GM23338 (cell line): ENCODE measurements at regions not wholly inside any gene's neighbourhood (a gene's known extent, or its start where the extent isn't known, plus 50 kb on each side); places are given as distances from the start of the nearest gene placed in this dataset.

Experiments
- ATAC-seq: fragments of 200-7000 bp; cut with Tn5 transposase; 3 replicates; pipeline ENCODE4 v1.9.1; 2020
- DNase-seq: peaks from one replicate; pipeline ENCODE4 v3.0.0-alpha.2; 2015; ENCODE audit warnings: low spot score
- H2AFZ ChIP-seq: fragments of 200-600 bp; sonication (generic); 2 replicates; pipeline ENCODE4 v1.8.0; 2016; ENCODE audit warnings: antibody characterized with exemption, mild to moderate bottlenecking, moderate library complexity
- H3F3A ChIP-seq: fragments of 200-600 bp; sonication (generic); replicated peaks from 2 replicates; pipeline ENCODE4 v1.8.0; 2017; ENCODE audit warnings: antibody characterized with exemption, mixed run types, low read depth
- H3K27ac ChIP-seq: fragments of 200-600 bp; sonication (generic); 2 replicates; pipeline ENCODE4 v1.6.1; 2016; ENCODE audit warnings: low read depth
- H3K27me3 ChIP-seq: fragments of 200-600 bp; sonication (generic); 2 replicates; pipeline ENCODE4 v1.8.0; 2016; ENCODE audit warnings: mild to moderate bottlenecking, mixed run types, moderate library complexity; ENCODE audit not compliant: insufficient read depth
- H3K36me3 ChIP-seq: fragments of 200-600 bp; sonication (generic); 2 replicates; pipeline ENCODE4 v1.8.0; 2016; ENCODE audit warnings: mild to moderate bottlenecking; ENCODE audit not compliant: insufficient read depth
- H3K4me1 ChIP-seq: fragments of 200-600 bp; sonication (generic); 2 replicates; pipeline ENCODE4 v1.8.0; 2016; ENCODE audit warnings: mild to moderate bottlenecking, moderate library complexity; ENCODE audit not compliant: insufficient read depth
- H3K4me2 ChIP-seq: fragments of 200-600 bp; sonication (generic); 2 replicates; pipeline ENCODE4 v1.7.1; 2017; ENCODE audit warnings: mixed run types
- H3K4me3 ChIP-seq: fragments of 200-600 bp; sonication (generic); 2 replicates; pipeline ENCODE4 v1.6.1; 2016; ENCODE audit warnings: mixed run types
- H3K79me2 ChIP-seq: fragments of 200-600 bp; sonication (generic); replicated peaks from 2 replicates; pipeline ENCODE4 v1.8.0; 2017; ENCODE audit warnings: mild to moderate bottlenecking; ENCODE audit not compliant: insufficient read depth
- H3K9me2 ChIP-seq: fragments of 200-600 bp; sonication (generic); 2 replicates; pipeline ENCODE4 v1.8.0; 2017; ENCODE audit not compliant: insufficient read depth
- H4K20me1 ChIP-seq: fragments of 200-600 bp; sonication (generic); replicated peaks from 2 replicates; pipeline ENCODE4 v1.8.0; 2017; ENCODE audit warnings: mild to moderate bottlenecking; ENCODE audit not compliant: insufficient read depth
- H3K27ac Mint-ChIP-seq: 2 replicates; pipeline ENCODE4 v1.8.0; 2020; ENCODE audit warnings: inconsistent platforms, mild to moderate bottlenecking, moderate library complexity, mixed read lengths
- H3K27me3 Mint-ChIP-seq: 3 replicates; pipeline ENCODE4 v1.8.0; 2022; ENCODE audit warnings: low read depth, mild to moderate bottlenecking, moderate library complexity, mixed read lengths, inconsistent platforms; ENCODE audit not compliant: insufficient read depth, poor library complexity
- H3K36me3 Mint-ChIP-seq: 3 replicates; pipeline ENCODE4 v1.8.0; 2021; ENCODE audit warnings: low read depth, mild to moderate bottlenecking, inconsistent platforms, moderate library complexity, mixed read lengths
- H3K4me1 Mint-ChIP-seq: 3 replicates; pipeline ENCODE4 v1.8.0; 2020; ENCODE audit warnings: mild to moderate bottlenecking, inconsistent platforms, mixed read lengths
- H3K4me3 Mint-ChIP-seq: 3 replicates; pipeline ENCODE4 v1.8.0; 2021; ENCODE audit warnings: moderate library complexity, mild to moderate bottlenecking, inconsistent platforms, mixed read lengths
- H3K9me3 Mint-ChIP-seq: 3 replicates; pipeline ENCODE4 v1.8.0; 2020; ENCODE audit warnings: moderate library complexity, mild to moderate bottlenecking, inconsistent platforms, mixed read lengths
- EZH2 ChIP-seq: fragments of 200-600 bp; sonication (generic); IDR thresholded peaks from one replicate; pipeline ENCODE4 v1.8.0; 2017; ENCODE audit warnings: antibody characterized with exemption, mild to moderate bottlenecking, low read depth; ENCODE audit not compliant: unreplicated experiment
- EZH2phosphoT487 ChIP-seq: fragments of 200-600 bp; sonication (generic); IDR thresholded peaks from one replicate; pipeline ENCODE4 v1.8.1; 2018; ENCODE audit warnings: antibody characterized with exemption; ENCODE audit not compliant: unreplicated experiment
- NANOG ChIP-seq: IDR thresholded peaks from 2 replicates; pipeline ENCODE4 v1.6.1; 2016; ENCODE audit warnings: antibody characterized with exemption, borderline replicate concordance
- REST ChIP-seq: IDR thresholded peaks from one replicate; pipeline ENCODE4 v1.6.1; 2018; ENCODE audit warnings: antibody characterized with exemption; ENCODE audit not compliant: unreplicated experiment
- STAT1 ChIP-seq: IDR thresholded peaks from one replicate; pipeline ENCODE4 v1.6.1; 2016; ENCODE audit warnings: antibody characterized with exemption; ENCODE audit not compliant: unreplicated experiment
- ZNF114 ChIP-seq: fragments of 250-450 bp; sonication (Bioruptor Pico); IDR thresholded peaks from 2 replicates; pipeline ENCODE4 v1.5.0; 2020; ENCODE audit warnings: mild to moderate bottlenecking, moderate library complexity
- TF ChIP-seq, protein P1 (sequence below): fragments of 250-450 bp; sonication (Bioruptor Pico); IDR thresholded peaks from 2 replicates; pipeline ENCODE4 v1.5.0; 2020; ENCODE audit warnings: mild to moderate bottlenecking, moderate library complexity

- TF ChIP-seq, protein P1, sequence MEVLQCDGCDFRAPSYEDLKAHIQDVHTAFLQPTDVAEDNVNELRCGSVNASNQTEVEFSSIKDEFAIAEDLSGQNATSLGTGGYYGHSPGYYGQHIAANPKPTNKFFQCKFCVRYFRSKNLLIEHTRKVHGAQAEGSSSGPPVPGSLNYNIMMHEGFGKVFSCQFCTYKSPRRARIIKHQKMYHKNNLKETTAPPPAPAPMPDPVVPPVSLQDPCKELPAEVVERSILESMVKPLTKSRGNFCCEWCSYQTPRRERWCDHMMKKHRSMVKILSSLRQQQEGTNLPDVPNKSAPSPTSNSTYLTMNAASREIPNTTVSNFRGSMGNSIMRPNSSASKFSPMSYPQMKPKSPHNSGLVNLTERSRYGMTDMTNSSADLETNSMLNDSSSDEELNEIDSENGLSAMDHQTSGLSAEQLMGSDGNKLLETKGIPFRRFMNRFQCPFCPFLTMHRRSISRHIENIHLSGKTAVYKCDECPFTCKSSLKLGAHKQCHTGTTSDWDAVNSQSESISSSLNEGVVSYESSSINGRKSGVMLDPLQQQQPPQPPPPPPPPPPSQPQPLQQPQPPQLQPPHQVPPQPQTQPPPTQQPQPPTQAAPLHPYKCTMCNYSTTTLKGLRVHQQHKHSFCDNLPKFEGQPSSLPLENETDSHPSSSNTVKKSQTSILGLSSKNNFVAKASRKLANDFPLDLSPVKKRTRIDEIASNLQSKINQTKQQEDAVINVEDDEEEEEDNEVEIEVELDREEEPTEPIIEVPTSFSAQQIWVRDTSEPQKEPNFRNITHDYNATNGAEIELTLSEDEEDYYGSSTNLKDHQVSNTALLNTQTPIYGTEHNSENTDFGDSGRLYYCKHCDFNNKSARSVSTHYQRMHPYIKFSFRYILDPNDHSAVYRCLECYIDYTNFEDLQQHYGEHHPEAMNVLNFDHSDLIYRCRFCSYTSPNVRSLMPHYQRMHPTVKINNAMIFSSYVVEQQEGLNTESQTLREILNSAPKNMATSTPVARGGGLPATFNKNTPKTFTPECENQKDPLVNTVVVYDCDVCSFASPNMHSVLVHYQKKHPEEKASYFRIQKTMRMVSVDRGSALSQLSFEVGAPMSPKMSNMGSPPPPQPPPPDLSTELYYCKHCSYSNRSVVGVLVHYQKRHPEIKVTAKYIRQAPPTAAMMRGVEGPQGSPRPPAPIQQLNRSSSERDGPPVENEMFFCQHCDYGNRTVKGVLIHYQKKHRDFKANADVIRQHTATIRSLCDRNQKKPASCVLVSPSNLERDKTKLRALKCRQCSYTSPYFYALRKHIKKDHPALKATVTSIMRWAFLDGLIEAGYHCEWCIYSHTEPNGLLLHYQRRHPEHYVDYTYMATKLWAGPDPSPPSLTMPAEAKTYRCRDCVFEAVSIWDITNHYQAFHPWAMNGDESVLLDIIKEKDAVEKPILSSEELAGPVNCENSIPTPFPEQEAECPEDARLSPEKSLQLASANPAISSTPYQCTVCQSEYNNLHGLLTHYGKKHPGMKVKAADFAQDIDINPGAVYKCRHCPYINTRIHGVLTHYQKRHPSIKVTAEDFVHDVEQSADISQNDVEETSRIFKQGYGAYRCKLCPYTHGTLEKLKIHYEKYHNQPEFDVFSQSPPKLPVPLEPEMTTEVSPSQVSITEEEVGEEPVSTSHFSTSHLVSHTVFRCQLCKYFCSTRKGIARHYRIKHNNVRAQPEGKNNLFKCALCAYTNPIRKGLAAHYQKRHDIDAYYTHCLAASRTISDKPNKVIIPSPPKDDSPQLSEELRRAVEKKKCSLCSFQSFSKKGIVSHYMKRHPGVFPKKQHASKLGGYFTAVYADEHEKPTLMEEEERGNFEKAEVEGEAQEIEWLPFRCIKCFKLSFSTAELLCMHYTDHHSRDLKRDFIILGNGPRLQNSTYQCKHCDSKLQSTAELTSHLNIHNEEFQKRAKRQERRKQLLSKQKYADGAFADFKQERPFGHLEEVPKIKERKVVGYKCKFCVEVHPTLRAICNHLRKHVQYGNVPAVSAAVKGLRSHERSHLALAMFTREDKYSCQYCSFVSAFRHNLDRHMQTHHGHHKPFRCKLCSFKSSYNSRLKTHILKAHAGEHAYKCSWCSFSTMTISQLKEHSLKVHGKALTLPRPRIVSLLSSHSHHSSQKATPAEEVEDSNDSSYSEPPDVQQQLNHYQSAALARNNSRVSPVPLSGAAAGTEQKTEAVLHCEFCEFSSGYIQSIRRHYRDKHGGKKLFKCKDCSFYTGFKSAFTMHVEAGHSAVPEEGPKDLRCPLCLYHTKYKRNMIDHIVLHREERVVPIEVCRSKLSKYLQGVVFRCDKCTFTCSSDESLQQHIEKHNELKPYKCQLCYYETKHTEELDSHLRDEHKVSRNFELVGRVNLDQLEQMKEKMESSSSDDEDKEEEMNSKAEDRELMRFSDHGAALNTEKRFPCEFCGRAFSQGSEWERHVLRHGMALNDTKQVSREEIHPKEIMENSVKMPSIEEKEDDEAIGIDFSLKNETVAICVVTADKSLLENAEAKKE (CRISPR knock-in tag): no peak
These were observed 119.6 kb downstream of the TOMM20 start (continued) for GRCh38 chr1:235009074-235009473.

DNA sequence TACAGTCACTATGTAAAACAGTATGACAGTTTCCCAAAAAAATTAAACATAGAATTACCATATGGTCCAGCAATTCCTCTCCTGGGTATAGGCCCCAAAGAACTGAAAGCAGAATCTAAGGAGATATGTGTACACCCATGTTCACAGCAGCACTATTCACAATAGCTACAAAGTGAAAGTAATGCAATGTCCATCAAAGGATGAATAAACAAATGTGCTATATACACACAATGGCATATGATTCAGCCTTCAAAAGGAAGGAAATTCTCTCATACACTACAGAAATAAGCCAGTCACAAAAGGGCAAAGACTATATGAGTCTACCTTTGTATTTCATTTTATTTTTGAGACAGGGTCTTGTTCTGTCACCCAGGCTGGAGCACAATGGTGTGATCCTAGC, 120.4 kb downstream of the TOMM20 start:
- H3K4me1 Mint-ChIP-seq: peaks cover 11% of the 10 kb centered on the region; the same call in 2 of the 3 replicates
- no peaks in the 10 kb centered on the region for H3K79me2 ChIP-seq
- peaks cover 3% of the 10 kb centered on the region; the same call in 1 of the 3 replicates for H3K36me3 Mint-ChIP-seq
- no peak overlapping the region for H2AFZ ChIP-seq
- H3K27ac Mint-ChIP-seq: no peak overlapping the region
- no peaks in the 10 kb centered on the region for H3K4me1 ChIP-seq
- ATAC-seq (no peak), DNase-seq (no peak)
- H3K27me3 ChIP-seq: no peaks in the 10 kb centered on the region
- H4K20me1 ChIP-seq: no peaks in the 10 kb centered on the region
- H3K4me3 Mint-ChIP-seq: no peak overlapping the region
- peaks cover 5% of the 10 kb centered on the region for H3K27me3 Mint-ChIP-seq
- H3F3A ChIP-seq: no peaks in the 10 kb centered on the region
- no peak overlapping the region for H3K4me3 ChIP-seq
- H3K9me3 Mint-ChIP-seq: peaks cover 12% of the 10 kb centered on the region; the same call in 2 of the 3 replicates
- H3K27ac ChIP-seq: no peak overlapping the region
- no peaks in the 10 kb centered on the region for H3K36me3 ChIP-seq
- no peak overlapping the region for H3K4me2 ChIP-seq
- H3K9me2 ChIP-seq: 0 out of 2 replicates have a peak, but pooled peaks cover 3% of the 10 kb centered on the region
- TF ChIP-seq NANOG (no peak), ZNF114 (CRISPR knock-in tag) (no peak), EZH2 (no peak), STAT1 (no peak), EZH2phosphoT487 (no peak), REST (no peak)
